ENCODE measurements at regions not wholly inside any gene's neighbourhood (a gene's known extent, or its start where the extent isn't known, plus 50 kb on each side); places are given as distances from the start of the nearest gene placed in this dataset.

DNA sequence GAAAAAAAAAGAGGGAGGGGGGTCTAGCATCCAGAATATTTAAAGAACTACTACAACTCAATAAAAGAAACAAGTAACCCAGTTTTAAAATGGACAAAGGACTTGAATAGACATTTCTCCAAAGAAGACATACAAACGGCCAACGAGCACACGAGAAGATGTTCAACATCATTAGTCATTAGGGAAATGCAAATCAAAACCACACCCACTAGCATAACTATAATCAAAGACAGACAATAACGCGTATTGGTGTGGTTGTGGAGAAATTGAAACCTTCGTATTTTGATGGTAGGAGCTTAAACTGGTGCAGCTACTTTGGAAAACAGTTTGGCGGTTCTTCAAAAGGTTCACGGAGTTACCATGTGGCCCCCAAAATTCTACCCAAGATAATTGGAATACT, 64.3 kb upstream of the CAB39 start:
- TF ChIP-seq FOXM1 (IDR thresholded peaks at IDR 0.05; ENCODE audit: borderline replicate concordance, low read depth), result no peak
- TF ChIP-seq CEBPB (IDR thresholded peaks at IDR 0.05), result no peak
- TF ChIP-seq, protein P1, sequence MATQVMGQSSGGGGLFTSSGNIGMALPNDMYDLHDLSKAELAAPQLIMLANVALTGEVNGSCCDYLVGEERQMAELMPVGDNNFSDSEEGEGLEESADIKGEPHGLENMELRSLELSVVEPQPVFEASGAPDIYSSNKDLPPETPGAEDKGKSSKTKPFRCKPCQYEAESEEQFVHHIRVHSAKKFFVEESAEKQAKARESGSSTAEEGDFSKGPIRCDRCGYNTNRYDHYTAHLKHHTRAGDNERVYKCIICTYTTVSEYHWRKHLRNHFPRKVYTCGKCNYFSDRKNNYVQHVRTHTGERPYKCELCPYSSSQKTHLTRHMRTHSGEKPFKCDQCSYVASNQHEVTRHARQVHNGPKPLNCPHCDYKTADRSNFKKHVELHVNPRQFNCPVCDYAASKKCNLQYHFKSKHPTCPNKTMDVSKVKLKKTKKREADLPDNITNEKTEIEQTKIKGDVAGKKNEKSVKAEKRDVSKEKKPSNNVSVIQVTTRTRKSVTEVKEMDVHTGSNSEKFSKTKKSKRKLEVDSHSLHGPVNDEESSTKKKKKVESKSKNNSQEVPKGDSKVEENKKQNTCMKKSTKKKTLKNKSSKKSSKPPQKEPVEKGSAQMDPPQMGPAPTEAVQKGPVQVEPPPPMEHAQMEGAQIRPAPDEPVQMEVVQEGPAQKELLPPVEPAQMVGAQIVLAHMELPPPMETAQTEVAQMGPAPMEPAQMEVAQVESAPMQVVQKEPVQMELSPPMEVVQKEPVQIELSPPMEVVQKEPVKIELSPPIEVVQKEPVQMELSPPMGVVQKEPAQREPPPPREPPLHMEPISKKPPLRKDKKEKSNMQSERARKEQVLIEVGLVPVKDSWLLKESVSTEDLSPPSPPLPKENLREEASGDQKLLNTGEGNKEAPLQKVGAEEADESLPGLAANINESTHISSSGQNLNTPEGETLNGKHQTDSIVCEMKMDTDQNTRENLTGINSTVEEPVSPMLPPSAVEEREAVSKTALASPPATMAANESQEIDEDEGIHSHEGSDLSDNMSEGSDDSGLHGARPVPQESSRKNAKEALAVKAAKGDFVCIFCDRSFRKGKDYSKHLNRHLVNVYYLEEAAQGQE (IDR thresholded peaks at IDR 0.05; ENCODE audit: low read depth), result no peak
- no peak for TF ChIP-seq TAF1 (IDR thresholded peaks at IDR 0.05; ENCODE audit: low read depth)
- TF ChIP-seq EP300 (IDR thresholded peaks at IDR 0.05; ENCODE audit: borderline replicate concordance), result no peak
- TF ChIP-seq EGR1 (IDR thresholded peaks at IDR 0.05), result no peak
- no peak for TF ChIP-seq YY1 (IDR thresholded peaks at IDR 0.05; ENCODE audit: low read depth)

Data from Ishikawa (cell line).